Suprapubic skin (tissue), 4 donors: ENCODE measurements at regions not wholly inside any gene's neighbourhood (a gene's known extent, or its start where the extent isn't known, plus 50 kb on each side); places are given as distances from the start of the nearest gene placed in this dataset.

Experiments
- DNase-seq, 2 donors: peaks; one replicate each; pipeline ENCODE4 v3.0.0-alpha.2; 2019; ENCODE audit warnings: low spot score in 2 of 2
- H3K27ac ChIP-seq: fragments of 200-600 bp; sonication (generic); one replicate; pipeline ENCODE4 v1.5.1; 2019
- H3K27me3 ChIP-seq: fragments of 200-600 bp; sonication (generic); one replicate; pipeline ENCODE4 v1.5.1; 2019
- H3K36me3 ChIP-seq: fragments of 200-600 bp; sonication (generic); one replicate; pipeline ENCODE4 v1.5.1; 2019
- H3K4me1 ChIP-seq: fragments of 200-600 bp; sonication (generic); one replicate; pipeline ENCODE4 v1.5.1; 2019
- H3K4me3 ChIP-seq: fragments of 200-600 bp; sonication (generic); one replicate; pipeline ENCODE4 v1.5.1; 2019; ENCODE audit warnings: mild to moderate bottlenecking
- H3K9me3 ChIP-seq: fragments of 200-600 bp; sonication (generic); one replicate; pipeline ENCODE4 v1.5.1; 2019
- CTCF ChIP-seq, 2 donors: fragments of 200-600 bp in 1 of 2; fragments of 450-650 bp in 1 of 2; sonication (generic) in 1 of 2; IDR thresholded peaks; one replicate each; pipeline ENCODE4 v1.5.1; 2016 to 2019; ENCODE audit warnings: antibody characterized with exemption in 2 of 2, mild to moderate bottlenecking in 1 of 2, moderate library complexity in 1 of 2
- EP300 ChIP-seq: sonication (generic); formaldehyde crosslinking; IDR thresholded peaks from one replicate; pipeline ENCODE4 v1.6.1; 2017; ENCODE audit warnings: antibody characterized with exemption
- POLR2A ChIP-seq, 2 donors: fragments of 450-650 bp; IDR thresholded peaks; one replicate each; pipeline ENCODE4 v1.6.1; 2017; ENCODE audit warnings: antibody characterized with exemption in 2 of 2, mild to moderate bottlenecking in 2 of 2, moderate library complexity in 2 of 2
- POLR2AphosphoS5 ChIP-seq, 3 donors: sonication (generic); formaldehyde crosslinking; IDR thresholded peaks; one replicate each; pipeline ENCODE4 v1.6.1; 2017; ENCODE audit warnings: antibody characterized with exemption in 3 of 3
- WGBS: methylation state at CpG from one replicate; pipeline ENCODE4 v1.1.5; 2018; 5-methylcytosine and 5-hydroxymethylcytosine counted together

- 61% methylated on average over 2 of the region's 2 CpGs for WGBS
- no peaks in the 10 kb centered on the region for H3K27me3 ChIP-seq
- DNase-seq: no peak
- no peaks in the 10 kb centered on the region for H3K36me3 ChIP-seq
- H3K27ac ChIP-seq: no peak overlapping the region
- TF ChIP-seq POLR2AphosphoS5 (IDR thresholded peaks at IDR 0.05) (no peak), POLR2A (IDR thresholded peaks at IDR 0.05) (no peak), EP300 (no peak), CTCF (IDR thresholded peaks at IDR 0.05) (no peak)
- no peaks in the 10 kb centered on the region for H3K9me3 ChIP-seq
- no peak overlapping the region for H3K4me3 ChIP-seq
- peaks cover 27% of the 10 kb centered on the region for H3K4me1 ChIP-seq
Observed at GRCh38 chr5:93164690-93165089, 416.3 kb downstream of the NR2F1-AS1 start.

- Histone ChIP-seq H3K27ac (peak overlapping the region; percentile 50), H3K4me3 (no peak overlapping the region), H3K4me1 (peaks cover 27% of the 10 kb centered on the region), H3K9me3 (no peaks in the 10 kb centered on the region), H3K27me3 (no peaks in the 10 kb centered on the region), H3K36me3 (no peaks in the 10 kb centered on the region)
- DNase-seq: no peak
- TF ChIP-seq POLR2A (IDR thresholded peaks at IDR 0.05) (no peak), CTCF (IDR thresholded peaks at IDR 0.05) (no peak), POLR2AphosphoS5 (IDR thresholded peaks at IDR 0.05) (no peak), EP300 (no peak)
Observed at GRCh38 chr5:93163010-93163663, 417.9 kb downstream of the NR2F1-AS1 start.

- TF ChIP-seq POLR2A (IDR thresholded peaks at IDR 0.05) (no peak), EP300 (no peak), POLR2AphosphoS5 (IDR thresholded peaks at IDR 0.05) (no peak), CTCF (IDR thresholded peaks at IDR 0.05) (no peak)
- Histone ChIP-seq H3K9me3 (no peaks in the 10 kb centered on the region), H3K27ac (peak overlapping the region; percentile 50), H3K36me3 (no peaks in the 10 kb centered on the region), H3K27me3 (no peaks in the 10 kb centered on the region), H3K4me3 (no peak overlapping the region), H3K4me1 (peaks cover 27% of the 10 kb centered on the region)
- whole genome bisulfite sequencing: 43% methylated on average over 1 of the region's 1 CpG
- no peak for DNase-seq
Observed at GRCh38 chr5:93161661-93162654, 419.1 kb downstream of the NR2F1-AS1 start.

- H3K4me1 ChIP-seq: peaks cover 20% of the 10 kb centered on the region
- WGBS: 63% methylated on average over 3 of the region's 3 CpGs
- TF ChIP-seq CTCF (IDR thresholded peaks at IDR 0.05) (no peak), POLR2A (IDR thresholded peaks at IDR 0.05) (no peak), POLR2AphosphoS5 (IDR thresholded peaks at IDR 0.05) (no peak), EP300 (no peak)
- no peaks in the 10 kb centered on the region for H3K36me3 ChIP-seq
- no peaks in the 10 kb centered on the region for H3K9me3 ChIP-seq
- DNase-seq: no peak
- H3K27ac ChIP-seq: no peak overlapping the region
- no peak overlapping the region for H3K4me3 ChIP-seq
- H3K27me3 ChIP-seq: no peaks in the 10 kb centered on the region
Observed at GRCh38 chr5:93158841-93159240, 422.2 kb downstream of the NR2F1-AS1 start.

- H3K9me3 ChIP-seq: no peaks in the 10 kb centered on the region
- no peak for DNase-seq
- WGBS: 93% methylated on average over 5 of the region's 5 CpGs
- no peak overlapping the region for H3K27ac ChIP-seq
- no peaks in the 10 kb centered on the region for H3K4me1 ChIP-seq
- no peaks in the 10 kb centered on the region for H3K36me3 ChIP-seq
- no peak for TF ChIP-seq POLR2AphosphoS5 (IDR thresholded peaks at IDR 0.05)
- no peak for TF ChIP-seq CTCF (IDR thresholded peaks at IDR 0.05)
- no peak for TF ChIP-seq POLR2A (IDR thresholded peaks at IDR 0.05)
- TF ChIP-seq EP300: no peak
- no peaks in the 10 kb centered on the region for H3K27me3 ChIP-seq
- no peak overlapping the region for H3K4me3 ChIP-seq
Observed at GRCh38 chr5:93156566-93156965, 424.5 kb downstream of the NR2F1-AS1 start.
